Right ventricle myocardium superior (tissue), 1 donor: ENCODE measurements at regions not wholly inside any gene's neighbourhood (a gene's known extent, or its start where the extent isn't known, plus 50 kb on each side); places are given as distances from the start of the nearest gene placed in this dataset.
"Not testable (repeated sequence)": the region's sequence is repeated elsewhere in the genome, so short reads cannot be mapped to it uniquely, and the experiment has no call there.

ENCODE experiments used
- ATAC-seq: fragments of 200-7000 bp; cut with Tn5 transposase; one replicate; pipeline ENCODE4 v1.9.1; 2020; ENCODE audit warnings: mild to moderate bottlenecking; ENCODE audit not compliant: poor library complexity
- DNase-seq: peaks from one replicate; pipeline ENCODE4 v3.0.0-alpha.2; 2020
- intact Hi-C: fragments of 100-400 bp; cut with DNase I; formaldehyde crosslinking; loops from one replicate; pipeline ENCODE4 v1.11.2; 2022
- donor health status: DM: no; HTN: yes; CAD: no; lungs with severe emphysema.

DNA sequence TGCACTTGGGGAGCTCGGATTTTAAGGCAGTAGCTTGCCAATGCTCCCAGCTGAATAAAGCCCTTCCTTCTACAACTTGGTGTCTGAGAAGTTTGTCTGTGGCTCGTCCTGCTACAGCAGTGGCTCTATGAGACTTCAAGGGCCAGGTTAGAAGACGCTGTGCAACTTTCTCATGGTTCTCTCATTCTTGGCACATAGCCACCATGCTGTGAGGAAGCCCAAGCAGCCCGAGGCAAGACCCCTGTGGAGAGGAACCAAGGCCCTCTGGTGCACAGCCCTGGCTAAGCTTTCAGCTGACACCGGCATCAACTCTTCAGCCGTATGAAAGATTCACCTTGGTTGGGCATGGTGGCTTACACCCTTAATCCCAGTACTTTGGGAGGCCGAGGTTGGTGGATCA, 116.9 kb upstream of the EEF2KMT start:
- intact Hi-C loops: no loop called here
- DNase-seq: no peak
- ATAC-seq: no peak

DNA sequence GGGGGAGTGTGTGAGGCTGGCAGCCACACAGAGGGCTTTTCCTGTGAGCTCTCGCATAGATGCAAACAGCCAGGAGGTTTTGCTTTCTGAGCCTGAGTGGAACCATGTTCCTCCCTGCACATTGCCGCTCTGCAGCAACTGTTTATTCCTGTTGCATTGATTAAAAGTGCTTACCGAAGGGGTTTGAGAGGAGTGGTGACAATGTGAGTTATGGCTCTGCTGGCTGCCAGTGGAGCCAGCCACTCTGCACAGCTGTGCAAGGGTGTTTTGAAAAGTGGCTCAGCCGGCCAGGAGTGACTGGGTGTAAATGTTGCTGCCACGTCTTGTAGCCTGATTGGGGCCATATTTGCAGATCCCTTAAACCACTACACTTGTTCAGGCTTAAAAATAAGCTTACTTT, 114.9 kb upstream of the EEF2KMT start:
- intact Hi-C loops, DNase-seq: not testable (repeated sequence)

DNA sequence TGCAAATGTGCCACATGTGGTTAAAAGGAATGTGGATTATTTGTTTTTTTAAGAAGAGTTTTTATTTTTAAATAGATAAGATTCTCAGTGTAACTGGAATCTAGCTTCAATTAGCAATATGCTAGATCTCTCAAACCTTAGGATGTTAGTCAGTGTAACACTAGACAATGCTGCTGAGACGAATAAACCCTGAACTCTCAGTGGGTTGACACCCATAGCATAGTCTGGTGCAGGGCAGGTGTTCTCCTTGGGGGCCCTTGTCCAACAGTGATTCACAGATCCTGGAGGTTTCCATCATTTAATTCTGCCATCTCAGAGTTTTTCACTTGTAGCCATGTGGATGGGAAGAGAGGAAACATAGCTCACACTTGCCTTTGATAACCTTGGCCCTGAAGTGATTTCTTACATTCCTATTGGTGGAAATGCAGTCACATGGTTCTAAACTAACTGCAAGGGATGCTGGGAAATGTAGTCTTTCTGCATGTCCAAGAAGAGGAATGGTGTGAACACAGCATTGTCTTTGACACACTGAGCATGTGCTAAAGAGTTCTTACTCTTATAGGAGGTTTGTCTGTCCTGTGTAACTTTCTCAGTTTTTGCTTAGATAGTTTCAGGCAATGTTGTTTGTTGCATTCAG, 110.4 kb upstream of the EEF2KMT start:
- DNase-seq, intact Hi-C loops, ATAC-seq: not testable (repeated sequence)

More for the DNA sequence above, 114.9 kb upstream of the EEF2KMT start:
- ATAC-seq: not testable (repeated sequence)

DNA sequence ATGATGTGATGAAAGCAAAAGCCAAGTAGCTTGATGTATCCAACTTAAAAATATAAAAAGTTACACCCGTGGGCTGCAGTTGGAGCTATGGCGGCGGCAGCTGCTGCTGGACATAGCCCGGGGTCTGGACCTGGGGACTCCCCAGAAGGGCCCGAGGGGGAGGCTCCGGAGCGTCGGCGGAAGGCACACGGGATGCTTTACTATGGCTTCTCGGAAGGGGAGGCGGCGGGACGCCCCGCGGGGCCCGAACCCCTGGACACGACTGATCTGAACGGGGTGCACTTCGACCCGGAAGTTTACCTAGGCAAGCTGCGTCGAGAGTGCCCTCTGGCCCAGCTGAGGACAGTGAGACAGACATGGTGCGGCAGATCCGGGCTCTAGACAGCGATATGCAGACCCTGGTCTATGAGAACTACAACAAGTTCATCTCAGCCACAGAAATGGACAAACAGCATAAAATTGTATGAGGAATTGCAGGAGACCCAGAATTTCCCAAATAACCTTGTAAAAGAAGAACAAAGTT, 109.5 kb upstream of the EEF2KMT start:
- ATAC-seq: no peak
- no peak for DNase-seq
- intact Hi-C loops: no loop called here

DNA sequence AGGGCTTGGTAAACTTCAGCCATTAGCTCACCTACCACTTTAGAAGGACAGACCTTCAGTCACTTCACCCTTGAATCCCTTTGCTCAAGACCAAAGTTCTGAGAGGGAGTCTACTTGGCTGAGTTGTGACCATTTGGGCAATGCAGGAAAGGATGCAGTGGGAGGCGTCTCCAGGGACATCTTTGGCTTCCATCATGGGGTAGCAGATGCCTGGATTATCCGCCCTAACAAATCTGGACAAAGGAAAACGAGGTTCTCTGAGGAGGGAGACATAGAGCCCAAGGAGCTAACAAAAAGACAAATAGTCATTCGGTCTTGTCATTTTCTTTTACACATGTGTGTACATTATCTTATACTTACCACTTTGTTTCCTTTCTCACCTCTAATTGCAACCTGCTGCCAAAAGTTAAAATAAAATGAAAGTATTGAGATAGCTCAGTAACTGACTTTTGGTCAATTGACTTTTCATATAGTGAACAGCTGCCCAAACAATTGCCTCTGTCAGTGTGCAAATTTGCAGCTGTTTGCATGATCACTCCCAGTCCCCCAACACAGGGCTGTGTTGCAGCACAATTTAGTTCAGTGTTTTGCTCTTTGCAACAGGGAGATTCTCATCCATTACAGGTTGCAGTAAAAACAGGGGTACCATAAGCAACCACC, 108.9 kb upstream of the EEF2KMT start:
- intact Hi-C loops: no loop called here
- DNase-seq (no peak), ATAC-seq (no peak)

DNA sequence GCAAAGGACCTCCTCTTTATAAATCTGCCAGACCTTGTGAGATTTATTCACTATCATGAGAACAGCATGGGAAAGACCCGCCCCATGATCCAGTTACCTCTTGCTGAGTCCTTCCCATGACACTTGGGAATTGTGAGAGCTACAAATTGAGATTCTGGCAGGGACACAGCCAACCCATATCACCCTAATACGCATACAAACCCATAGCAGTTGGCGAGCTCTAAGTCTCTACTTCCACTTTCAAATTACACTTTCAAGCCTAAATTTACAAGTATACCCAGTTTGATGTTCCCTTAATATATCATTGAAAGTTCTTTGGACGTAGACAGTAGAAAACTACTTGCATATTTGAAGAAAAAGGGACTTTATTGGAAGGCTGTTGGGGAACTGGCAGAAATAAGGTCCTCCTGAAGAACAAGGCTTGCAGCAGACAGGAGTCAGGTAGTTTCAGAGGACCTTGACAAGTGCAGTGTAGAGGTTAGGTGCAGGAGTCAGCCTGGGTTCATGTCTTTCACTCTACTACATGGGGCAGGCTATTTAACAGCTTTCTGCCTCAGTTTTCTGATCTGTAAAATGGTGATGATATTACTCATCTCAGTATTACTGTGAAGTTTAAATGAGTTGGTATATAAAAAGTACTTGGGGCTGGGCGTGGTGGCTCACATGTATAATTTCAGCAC, 107.9 kb upstream of the EEF2KMT start:
- no peak for DNase-seq
- intact Hi-C loops: no loop called here
- ATAC-seq: no peak

DNA sequence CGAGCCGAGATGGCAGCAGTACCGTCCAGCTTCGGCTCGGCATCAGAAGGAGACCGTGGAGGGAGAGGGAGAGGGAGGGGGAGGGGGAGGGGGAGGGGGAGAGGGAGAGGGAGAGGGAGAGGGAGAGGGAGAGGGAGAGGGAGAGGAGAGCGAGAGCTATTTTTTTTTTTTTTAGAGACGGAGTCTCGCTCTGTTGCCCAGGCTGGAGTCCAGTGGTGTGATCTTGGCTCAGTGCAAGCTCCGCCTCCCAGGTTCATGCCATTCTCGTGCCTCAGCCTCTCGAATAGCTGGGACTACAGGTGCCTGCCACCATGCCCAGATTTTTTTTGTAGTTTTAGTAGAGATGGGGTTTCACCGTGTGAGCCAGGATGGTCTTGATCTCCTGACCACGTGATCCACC, 106.1 kb upstream of the EEF2KMT start:
- intact Hi-C loops, ATAC-seq, DNase-seq: not testable (repeated sequence)

DNA sequence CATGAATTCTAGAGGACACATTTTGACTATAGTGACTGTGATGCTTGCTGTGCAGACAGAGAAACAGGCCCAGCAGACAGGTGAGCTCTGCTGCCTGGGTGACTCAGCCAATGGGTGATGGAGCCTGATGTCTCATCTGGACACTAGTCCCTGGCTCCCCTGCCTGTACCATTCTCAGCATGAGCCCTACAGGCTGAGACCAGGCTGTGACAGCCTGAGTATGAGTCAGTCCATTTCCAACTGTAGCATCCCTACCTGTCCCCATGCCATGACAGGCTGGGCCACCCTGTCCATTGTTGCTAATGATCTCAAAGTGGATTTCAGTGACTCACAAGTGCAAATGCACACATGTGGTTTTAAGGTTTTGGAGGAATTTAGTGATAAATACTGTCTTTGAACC, 102.5 kb upstream of the EEF2KMT start:
- no peak for DNase-seq
- intact Hi-C loops: no loop called here
- no peak for ATAC-seq

DNA sequence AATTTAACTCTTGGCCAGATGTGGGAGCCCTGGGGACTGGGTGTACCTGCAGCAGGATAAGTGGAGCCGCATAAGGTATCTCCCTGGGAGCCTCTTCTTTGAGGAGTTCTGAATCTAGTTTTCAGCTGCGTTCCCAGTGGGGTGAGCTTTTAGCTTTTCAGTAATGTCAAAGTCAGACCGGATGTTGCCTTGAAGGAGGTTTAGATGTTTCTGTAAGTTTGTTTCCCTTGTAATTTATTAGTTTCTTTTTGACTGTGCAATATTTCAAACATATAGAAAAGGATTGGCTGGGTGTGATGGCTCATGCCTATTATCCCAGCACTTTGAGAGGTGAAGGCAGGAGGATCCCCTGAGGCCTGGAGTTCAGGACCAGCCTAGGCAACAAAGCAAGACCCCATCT, 98.6 kb upstream of the EEF2KMT start:
- intact Hi-C loops: no loop called here
- ATAC-seq (no peak), DNase-seq (no peak)

DNA sequence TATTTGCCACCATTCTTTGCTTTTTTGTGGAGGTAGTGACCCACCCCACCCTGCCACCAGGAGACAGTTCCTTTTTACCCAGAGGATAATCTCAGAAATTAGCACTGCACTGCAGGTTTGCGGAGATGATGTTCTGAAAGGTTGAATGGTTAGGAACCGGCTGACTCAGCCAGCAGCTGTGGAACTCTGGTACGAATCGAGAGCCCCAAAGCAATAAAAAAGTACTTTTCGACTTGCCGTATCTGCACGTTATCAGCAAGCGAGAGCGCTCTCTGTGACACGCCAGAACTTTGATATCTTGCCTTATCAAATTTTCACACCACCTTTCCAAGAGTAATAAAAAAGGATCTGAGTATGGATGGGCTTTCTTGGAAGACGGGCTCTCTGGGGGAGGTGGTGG, 96.3 kb upstream of the EEF2KMT start:
- no peak for DNase-seq
- intact Hi-C loops: no loop called here
- no peak for ATAC-seq

DNA sequence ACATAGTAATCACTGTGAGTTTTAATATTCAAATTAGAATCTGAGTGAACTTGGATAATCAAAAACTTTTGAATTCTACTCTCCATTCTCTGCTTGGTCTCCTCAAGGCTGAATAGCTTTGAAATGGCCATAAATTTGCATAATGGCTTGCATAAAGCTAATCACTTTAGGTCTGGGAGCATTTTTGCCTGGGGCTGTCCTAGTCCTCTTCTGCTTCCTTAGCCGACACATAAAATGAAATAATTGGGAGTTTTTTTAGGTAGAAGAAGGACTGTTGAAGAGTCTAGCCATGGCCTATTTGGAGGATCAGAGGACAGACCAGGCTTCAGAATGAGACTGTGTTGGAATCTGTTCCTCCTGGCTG, 91.4 kb upstream of the EEF2KMT start:
- ATAC-seq (no peak), DNase-seq (no peak)
- intact Hi-C loops: no loop called here

DNA sequence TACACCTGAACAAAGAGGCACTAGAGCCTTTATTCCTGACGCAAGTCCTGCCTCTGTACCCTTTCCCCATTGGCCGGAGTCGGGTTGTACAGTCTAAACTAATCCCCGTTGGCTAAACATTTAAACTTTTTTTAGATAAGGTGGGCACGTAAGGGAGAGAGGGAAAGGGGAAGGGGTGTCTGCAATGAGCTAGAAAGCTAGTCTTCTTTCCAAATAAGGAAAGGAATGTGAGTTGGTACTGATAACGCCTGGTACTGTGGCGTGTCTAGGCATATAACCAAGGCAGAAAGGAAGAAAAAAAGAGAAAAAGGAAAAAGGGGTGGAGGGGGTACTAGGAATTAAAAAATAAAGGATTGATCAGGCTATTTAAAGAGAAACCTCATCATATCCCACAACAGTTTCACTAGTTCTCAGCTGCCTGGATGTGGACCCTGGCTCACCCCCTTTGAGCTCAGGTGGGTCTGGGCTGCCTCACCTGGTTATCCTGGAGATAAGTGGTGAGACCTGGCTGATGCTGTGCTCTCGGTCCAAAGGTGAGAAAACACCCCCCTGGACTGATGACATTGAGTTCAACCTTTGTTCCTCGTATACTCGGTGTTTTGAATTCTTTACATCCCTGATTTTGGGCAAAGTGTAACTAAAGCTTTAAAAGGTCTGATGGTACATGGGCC, 90.9 kb upstream of the EEF2KMT start:
- no peak for DNase-seq
- intact Hi-C loops: no loop called here
- ATAC-seq: no peak

DNA sequence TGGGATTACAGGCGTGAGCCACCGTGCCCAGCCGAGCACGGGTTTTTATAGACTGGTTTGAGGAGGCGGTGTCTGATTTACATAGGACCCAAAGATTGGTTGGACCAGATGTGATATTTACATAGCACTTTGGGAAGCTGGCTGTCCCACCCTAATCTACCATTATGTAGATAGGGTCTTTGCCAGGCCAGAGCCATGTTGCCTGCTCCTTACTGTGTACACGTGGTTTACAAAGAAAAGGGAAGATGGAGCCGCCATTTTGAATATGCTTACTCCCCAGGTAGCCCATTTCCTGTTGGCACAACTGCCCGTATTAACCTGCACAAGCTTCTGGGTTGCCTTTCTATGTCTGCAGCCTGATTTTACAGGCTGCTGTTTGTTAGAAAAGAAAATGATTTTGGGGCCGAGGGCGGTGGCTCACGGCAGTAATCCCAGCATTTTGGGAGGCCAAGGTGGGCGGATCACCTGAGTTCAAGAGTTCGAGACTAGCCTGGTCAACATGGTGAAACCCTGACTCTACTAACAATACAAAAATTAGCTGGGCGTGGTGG, 89.9 kb upstream of the EEF2KMT start:
- ATAC-seq (no peak), DNase-seq (no peak)
- intact Hi-C loops: no loop called here

DNA sequence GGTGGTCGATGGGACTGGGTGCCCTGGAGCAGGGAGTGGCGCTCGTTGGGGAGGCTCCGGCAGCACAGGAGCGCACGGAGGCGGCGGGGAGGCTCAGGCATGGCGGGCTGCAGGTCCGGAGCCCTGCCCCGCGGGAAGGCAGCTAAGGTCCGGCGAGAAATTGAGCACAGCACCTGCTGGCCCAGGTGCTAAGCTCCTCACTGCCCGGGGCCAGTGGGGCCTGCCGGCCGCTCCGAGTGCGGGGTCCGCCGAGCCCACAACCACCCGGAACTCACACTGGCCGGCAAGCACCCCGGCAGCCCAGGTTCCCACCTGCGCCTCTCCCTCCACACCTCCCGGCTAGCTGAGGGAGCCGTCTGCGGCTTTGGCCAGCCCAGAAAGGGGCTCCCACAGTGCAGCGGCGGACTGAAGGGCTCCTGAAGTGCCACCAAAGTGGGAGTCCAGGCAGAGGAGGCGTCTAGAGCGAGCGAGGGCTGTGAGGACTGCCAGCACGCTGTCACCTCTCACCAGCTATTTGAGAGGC, 88.8 kb upstream of the EEF2KMT start:
- DNase-seq (no peak), ATAC-seq (no peak)
- intact Hi-C loops: no loop called here

DNA sequence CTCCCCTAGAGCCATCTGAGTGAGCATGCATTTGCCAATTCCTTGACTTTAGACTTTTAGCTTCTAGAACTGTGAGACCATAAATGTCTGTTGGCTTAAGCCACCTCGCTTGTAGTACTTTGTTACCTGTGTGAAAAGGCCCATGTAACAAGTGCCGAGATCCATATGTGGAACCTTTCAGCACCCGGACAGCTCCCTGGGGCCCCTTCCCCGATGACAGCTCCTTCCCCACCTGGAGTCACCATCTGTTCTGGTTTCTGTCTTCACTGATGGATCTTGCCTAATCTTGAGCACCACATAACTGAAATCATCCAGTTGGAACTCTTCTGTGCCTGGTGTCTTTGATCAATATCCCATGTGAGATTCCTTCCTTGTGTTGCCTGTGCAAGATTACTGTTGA, 78.9 kb upstream of the EEF2KMT start:
- DNase-seq: no peak
- ATAC-seq: no peak
- intact Hi-C loops: no loop called here

DNA sequence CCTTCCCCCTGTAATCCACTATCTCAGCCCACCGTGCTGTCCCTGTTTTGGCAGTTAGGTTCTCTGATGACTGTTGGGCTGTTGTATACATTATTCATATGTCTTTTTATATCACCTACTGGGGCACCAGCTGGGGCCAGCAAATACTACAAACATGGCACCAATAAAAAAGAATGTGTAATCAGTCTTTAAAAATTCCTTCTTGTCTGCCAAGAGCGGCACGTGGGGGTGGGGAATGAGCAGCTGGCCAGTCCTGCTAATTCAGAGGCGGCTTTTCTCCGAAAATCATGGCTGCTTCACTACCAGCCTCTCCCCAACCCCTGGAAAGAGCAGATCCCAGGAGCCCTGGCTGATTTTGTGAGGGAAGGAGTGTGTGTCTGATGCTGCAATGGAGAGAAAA, 77.7 kb upstream of the EEF2KMT start:
- intact Hi-C loops: no loop called here
- ATAC-seq (no peak), DNase-seq (no peak)

DNA sequence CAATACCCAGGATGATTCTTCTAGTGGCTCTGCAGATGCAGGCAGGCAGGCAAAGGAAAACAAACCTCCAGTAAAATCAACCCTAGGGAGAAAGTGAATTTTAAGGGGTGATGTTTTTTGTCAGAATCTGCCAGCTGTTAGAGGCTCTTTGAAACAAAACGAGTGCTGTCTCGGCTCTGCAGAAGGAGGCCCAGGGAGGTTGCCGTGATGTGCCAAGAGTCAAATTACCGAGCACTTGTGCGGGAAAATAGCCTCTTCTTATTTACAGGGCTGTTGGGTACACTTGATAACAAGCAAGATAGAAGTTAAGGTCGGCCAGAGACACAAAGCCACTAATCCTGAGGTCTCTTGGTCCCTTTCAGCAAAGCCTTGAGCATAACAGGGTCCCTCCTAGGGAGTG, 68.9 kb upstream of the EEF2KMT start:
- ATAC-seq (no peak), DNase-seq (no peak)
- intact Hi-C loops: no loop called here

DNA sequence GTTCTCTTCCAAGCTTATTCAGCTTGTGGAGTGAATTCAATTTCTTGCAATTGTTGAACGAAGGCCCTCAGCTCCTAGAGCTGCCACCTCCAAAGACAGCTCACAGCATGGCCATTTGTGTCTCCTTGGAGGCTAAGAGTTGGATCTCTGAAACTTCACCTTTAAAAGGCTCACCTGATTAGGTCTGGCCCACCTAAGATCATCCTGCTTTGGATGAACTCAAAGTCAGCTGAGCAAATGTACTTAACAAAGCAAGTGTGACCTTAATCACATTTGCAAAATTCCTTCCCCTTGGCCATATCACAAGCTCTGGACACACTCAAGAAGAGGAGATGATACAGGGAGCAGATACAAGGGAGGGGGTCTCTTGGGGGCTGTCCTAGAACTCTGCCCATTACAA, 67.8 kb upstream of the EEF2KMT start:
- intact Hi-C loops, DNase-seq, ATAC-seq: not testable (repeated sequence)

DNA sequence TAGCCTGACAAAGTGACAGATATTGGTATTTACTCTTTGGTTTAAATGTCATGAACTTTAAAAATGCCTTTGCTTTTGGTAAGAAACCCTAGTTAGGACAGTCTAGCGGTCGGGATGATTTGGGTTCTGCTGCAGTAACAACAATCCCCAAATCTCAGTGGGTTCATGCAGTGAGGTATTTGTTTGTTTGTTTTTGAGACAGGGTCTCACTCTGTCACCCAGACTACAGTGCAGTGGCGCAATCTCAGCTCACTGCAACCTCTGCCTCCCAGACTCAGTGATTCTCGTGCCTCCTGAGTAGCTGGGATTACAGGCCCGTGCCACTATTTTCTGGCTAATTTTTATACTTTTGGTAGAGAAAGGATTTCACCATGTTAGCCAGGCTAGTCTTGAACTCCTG, 65.2 kb upstream of the EEF2KMT start:
- ATAC-seq, DNase-seq, intact Hi-C loops: not testable (repeated sequence)
